A673 (cell line): ENCODE measurements at regions not wholly inside any gene's neighbourhood (a gene's known extent, or its start where the extent isn't known, plus 50 kb on each side); places are given as distances from the start of the nearest gene placed in this dataset.

Experiments used
- BruUV-seq: library from RNA; stranded (reverse); fragments of 400-500 nt; replicated peaks from 2 replicates; lab custom pipeline; 2021; lab: Mats Ljungman, UMichigan
- CTCF ChIA-PET: fragments of 300-600 bp; sonication (Branson Sonifier 250); formaldehyde crosslinking; loops from one replicate; lab custom pipeline; 2022; ENCODE audit warnings: antibody characterized with exemption; lab: Charles Lee
- POLR2A ChIA-PET: fragments of 300-600 bp; sonication (Branson Sonifier 250); formaldehyde crosslinking; loops from one replicate; lab custom pipeline; 2022; ENCODE audit warnings: antibody characterized with exemption; ENCODE audit not compliant: low non-redundant PET; lab: Charles Lee
- DNase-seq: peaks from one replicate; pipeline ENCODE4 v3.0.0-alpha.2; 2015; ENCODE audit warnings: low spot score
- H3K27ac ChIP-seq: fragments of 200-600 bp; sonication (generic); 2 replicates; pipeline ENCODE4 v1.5.1; 2016; ENCODE audit warnings: mixed run types, low read depth, mild to moderate bottlenecking, mixed read lengths, antibody characterized with exemption, low read length; ENCODE audit not compliant: poor library complexity, severe bottlenecking
- H3K27me3 ChIP-seq: fragments of 200-600 bp; sonication (generic); replicated peaks from 2 replicates; pipeline ENCODE4 v1.6.1; 2017; ENCODE audit warnings: mixed run types, low read depth, mild to moderate bottlenecking, mixed read lengths, antibody characterized with exemption, low read length; ENCODE audit not compliant: insufficient read depth, poor library complexity
- H3K36me3 ChIP-seq: fragments of 200-600 bp; sonication (generic); 2 replicates; pipeline ENCODE4 v1.6.1; 2016; ENCODE audit warnings: mixed run types, mild to moderate bottlenecking, mixed read lengths, antibody characterized with exemption, low read length; ENCODE audit not compliant: insufficient read depth, poor library complexity, severe bottlenecking
- H3K4me1 ChIP-seq: fragments of 200-600 bp; sonication (generic); 2 replicates; pipeline ENCODE4 v1.6.1; 2017; ENCODE audit warnings: mixed run types, mild to moderate bottlenecking, mixed read lengths, antibody characterized with exemption, low read length; ENCODE audit not compliant: insufficient read depth, poor library complexity, severe bottlenecking
- H3K4me3 ChIP-seq: fragments of 200-600 bp; sonication (generic); 2 replicates; pipeline ENCODE4 v1.5.1; 2016; ENCODE audit warnings: low read depth, mixed run types, mild to moderate bottlenecking, mixed read lengths, low read length; ENCODE audit not compliant: poor library complexity, severe bottlenecking
- H3K9me3 ChIP-seq: fragments of 200-600 bp; sonication (generic); 2 replicates; pipeline ENCODE4 v1.6.1; 2016; ENCODE audit warnings: mixed run types, low read depth, mild to moderate bottlenecking, mixed read lengths, antibody characterized with exemption, low read length; ENCODE audit not compliant: poor library complexity, severe bottlenecking
- CTCF ChIP-seq: fragments of 300-800, 200-600 bp; sonication (generic); conservative IDR thresholded peaks from 2 replicates; pipeline ENCODE4 v1.5.1; 2017; ENCODE audit warnings: low read depth, mild to moderate bottlenecking, antibody characterized with exemption, low read length, moderate library complexity, mixed read lengths
- EZH2 ChIP-seq: fragments of 200-600 bp; sonication (generic); IDR thresholded peaks from 2 replicates; pipeline ENCODE4 v1.6.1; 2017; ENCODE audit warnings: borderline replicate concordance, low read depth, mild to moderate bottlenecking, mixed read lengths, antibody characterized with exemption, low read length; ENCODE audit not compliant: poor library complexity, severe bottlenecking
- intact Hi-C: fragments of 100-400 bp; cut with micrococcal nuclease; formaldehyde crosslinking; loops from one replicate; pipeline ENCODE4 v1.10.0; 2022; ENCODE audit not compliant: unreplicated experiment

DNA sequence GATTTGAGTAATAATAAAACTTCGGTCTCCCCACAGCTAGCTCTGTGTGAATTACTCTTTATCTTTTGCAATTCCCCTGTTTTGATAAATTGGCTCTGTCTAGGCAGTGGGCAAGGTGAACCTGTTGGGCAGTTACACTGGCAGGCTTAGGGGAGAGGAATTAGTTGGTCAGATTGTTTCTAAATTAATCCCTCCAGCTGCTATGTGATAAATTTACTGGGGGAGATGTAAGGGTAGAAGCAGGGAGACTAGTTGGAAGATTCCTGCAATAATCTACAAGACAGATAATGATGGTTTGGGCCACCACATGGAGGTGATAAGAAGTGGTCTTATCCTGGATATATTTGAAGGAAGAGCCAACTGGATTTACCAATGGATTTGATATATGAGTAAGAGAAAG is 118.5 kb upstream of the TACR1 start:
- BruUV-seq, result no TSS peak
- no peak for TF ChIP-seq CTCF
- no peak for TF ChIP-seq EZH2
- Histone ChIP-seq H3K9me3 (no peaks in the 10 kb centered on the region), H3K27ac (no peak overlapping the region), H3K36me3 (no peaks in the 10 kb centered on the region), H3K4me3 (no peak overlapping the region), H3K4me1 (no peaks in the 10 kb centered on the region), H3K27me3 (no peaks in the 10 kb centered on the region)
- intact Hi-C loops, result no loop called here
- ChIA-PET CTCF (no interaction called here), POLR2A (no interaction called here)
- no peak for DNase-seq

DNA sequence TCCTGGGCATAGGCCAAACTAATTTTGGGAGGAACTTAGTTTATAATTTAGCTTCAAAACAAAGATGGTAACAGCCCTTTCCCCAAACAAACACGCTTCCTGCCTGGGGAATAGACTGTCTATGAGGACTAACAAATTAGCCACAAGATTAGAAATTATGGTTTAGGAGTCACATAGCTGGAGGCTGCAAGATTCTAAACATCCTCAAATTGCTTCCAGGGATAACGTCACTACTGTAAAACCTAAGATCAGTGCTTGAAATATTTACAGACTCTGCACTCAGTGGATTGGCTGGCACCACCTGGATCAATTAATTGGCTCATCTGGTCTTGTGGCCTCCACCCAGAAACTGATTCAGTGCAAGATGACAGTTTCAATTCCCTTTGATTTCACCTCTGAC is 118.0 kb upstream of the TACR1 start:
- Histone ChIP-seq H3K4me1 (no peaks in the 10 kb centered on the region), H3K9me3 (no peaks in the 10 kb centered on the region), H3K27ac (no peak overlapping the region), H3K27me3 (no peaks in the 10 kb centered on the region), H3K4me3 (no peak overlapping the region), H3K36me3 (no peaks in the 10 kb centered on the region)
- ChIA-PET CTCF (no interaction called here), POLR2A (no interaction called here)
- intact Hi-C loops, result no loop called here
- no TSS peak for BruUV-seq
- TF ChIP-seq EZH2 (no peak), CTCF (no peak)
- DNase-seq, result no peak

DNA sequence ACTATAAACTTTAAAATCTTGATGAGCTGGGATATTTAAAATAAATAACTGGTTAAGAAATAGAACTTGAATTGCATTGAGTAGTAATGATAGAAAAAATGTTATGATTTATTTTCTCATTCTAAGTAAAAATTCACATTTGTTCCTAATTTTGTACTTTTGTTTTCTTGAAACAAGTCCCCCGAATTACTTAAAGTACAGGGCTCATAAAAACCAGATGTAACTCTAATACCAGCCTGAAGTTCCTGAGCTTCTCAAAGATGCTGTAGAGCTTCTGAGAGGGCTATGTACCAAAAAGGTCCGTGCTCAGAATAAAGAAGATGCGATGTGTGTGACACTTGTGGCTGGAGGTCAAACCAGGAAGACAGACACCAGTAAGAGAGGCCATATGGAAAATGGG is 116.1 kb upstream of the TACR1 start:
- TF ChIP-seq CTCF (no peak), EZH2 (no peak)
- no peaks in the 10 kb centered on the region for H3K27me3 ChIP-seq
- no peaks in the 10 kb centered on the region for H3K4me1 ChIP-seq
- no peak for DNase-seq
- POLR2A ChIA-PET, result no interaction called here
- CTCF ChIA-PET, result no interaction called here
- intact Hi-C loops, result no loop called here
- H3K27ac ChIP-seq, result no peak overlapping the region
- H3K9me3 ChIP-seq, result no peaks in the 10 kb centered on the region
- BruUV-seq, result no TSS peak
- no peaks in the 10 kb centered on the region for H3K36me3 ChIP-seq
- H3K4me3 ChIP-seq, result no peak overlapping the region

DNA sequence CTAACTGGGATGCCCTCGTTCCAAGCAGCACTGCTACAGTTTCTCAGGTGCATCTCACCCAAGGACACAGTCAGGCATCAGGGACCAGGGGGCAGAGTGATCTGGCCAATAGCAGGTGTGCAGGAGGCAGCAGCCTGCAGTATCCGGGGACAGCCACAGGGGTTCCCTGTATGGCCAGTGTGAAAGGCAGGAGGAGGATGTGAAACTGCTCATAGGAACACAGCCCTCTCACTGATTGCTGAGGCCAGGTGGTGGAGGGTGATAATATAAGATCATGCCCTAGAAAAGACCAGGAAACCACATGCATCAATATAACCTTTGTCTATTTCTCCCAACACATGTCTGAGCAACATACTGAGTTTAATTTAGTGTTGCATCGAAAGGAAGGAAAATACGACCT is 112.7 kb upstream of the TACR1 start:
- Histone ChIP-seq H3K36me3 (no peaks in the 10 kb centered on the region), H3K9me3 (no peaks in the 10 kb centered on the region), H3K4me1 (no peaks in the 10 kb centered on the region), H3K27me3 (no peaks in the 10 kb centered on the region), H3K4me3 (no peak overlapping the region), H3K27ac (no peak overlapping the region)
- POLR2A ChIA-PET, result no interaction called here
- CTCF ChIA-PET, result interaction anchor here (0.6 kb wide), 1 partner anchor 1230 kb away, joined by 3 read pairs; no protein-coding TSS in a partner anchor
- BruUV-seq, result no TSS peak
- DNase-seq, result no peak
- TF ChIP-seq CTCF (no peak), EZH2 (no peak)
- intact Hi-C loops, result no loop called here
